Daoy (cell line): ENCODE measurements at regions not wholly inside any gene's neighbourhood (a gene's known extent, or its start where the extent isn't known, plus 50 kb on each side); places are given as distances from the start of the nearest gene placed in this dataset.

Experiments used
- DNase-seq: peaks from one replicate; pipeline ENCODE4 v3.0.0-alpha.2; 2015; ENCODE audit warnings: low read depth

DNA sequence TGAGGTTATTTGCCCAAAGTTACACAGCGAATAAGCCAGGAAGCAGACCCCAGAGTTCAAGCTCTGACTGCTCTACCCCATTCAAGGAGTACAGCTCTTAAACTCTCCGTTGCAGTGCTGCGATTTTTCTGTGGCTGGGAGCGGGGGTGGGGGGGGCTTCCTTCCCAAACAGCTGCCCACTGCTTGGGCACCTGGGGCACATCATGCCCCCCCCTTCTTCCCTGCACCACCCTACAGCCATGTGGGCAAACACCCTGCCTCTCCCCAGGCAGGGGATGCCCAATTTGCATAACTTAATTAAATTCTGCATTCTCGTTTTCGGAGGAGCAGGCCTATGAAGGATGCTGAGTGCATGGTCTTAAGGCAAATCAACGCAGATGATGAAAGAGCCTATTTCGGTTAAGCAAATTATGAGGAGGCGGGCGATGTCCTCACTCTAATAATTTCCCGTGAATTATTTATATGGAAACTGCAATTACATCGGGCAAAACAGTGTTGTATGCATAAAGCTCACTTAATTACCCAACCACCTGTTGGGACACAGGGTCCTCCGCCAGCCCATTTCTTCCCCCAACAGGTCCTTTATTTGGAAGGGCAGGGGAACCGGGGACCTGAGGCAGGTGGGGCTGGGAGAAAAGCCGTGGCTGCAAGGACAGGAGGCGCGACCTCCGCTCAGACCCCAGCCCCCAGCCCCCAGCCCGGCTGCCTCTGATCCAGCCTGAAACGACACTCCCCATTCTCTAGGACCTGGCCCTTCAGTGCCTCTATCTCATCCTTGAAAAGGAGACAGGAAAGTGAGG lies 610.5 kb downstream of the BUD13 start:
- no peak for DNase-seq

DNA sequence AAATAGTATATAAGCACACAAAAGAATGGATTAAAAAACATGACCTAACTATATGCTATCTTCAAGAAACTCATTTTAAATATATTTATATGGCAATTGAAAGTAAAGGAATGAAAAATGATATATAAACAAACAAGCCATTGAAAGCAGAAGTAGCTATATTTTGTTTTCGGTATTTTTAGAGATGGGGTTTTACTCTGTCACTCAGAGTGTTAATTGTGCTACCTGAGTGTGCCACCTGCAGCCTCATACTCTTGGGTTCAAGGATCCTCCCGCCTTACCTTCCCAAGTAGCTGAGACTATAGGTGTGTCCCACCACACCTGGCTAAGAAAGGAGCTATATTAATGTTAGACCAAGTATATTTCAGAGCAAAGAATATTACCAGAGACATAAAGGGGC lies 624.1 kb downstream of the BUD13 start:
- DNase-seq = no peak

DNA sequence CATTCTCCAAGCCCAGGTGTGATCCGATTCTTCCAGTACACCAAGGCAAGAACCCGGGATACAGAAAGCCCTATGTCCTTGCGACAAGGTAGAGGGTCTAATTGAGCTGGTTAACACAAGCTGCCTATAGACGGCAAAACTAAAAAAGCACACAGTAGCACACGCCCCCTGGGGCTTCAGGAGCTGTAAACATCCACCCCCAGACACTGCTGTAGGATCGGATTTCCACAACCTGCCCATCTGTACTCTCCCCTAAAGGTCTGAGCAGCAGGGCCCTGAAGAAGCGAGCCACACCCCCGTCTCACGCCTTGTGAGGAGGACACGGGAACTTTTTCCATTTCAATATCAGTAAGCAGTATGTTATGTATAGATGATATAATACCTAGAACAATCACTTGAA lies 624.7 kb downstream of the BUD13 start:
- no peak for DNase-seq

DNA sequence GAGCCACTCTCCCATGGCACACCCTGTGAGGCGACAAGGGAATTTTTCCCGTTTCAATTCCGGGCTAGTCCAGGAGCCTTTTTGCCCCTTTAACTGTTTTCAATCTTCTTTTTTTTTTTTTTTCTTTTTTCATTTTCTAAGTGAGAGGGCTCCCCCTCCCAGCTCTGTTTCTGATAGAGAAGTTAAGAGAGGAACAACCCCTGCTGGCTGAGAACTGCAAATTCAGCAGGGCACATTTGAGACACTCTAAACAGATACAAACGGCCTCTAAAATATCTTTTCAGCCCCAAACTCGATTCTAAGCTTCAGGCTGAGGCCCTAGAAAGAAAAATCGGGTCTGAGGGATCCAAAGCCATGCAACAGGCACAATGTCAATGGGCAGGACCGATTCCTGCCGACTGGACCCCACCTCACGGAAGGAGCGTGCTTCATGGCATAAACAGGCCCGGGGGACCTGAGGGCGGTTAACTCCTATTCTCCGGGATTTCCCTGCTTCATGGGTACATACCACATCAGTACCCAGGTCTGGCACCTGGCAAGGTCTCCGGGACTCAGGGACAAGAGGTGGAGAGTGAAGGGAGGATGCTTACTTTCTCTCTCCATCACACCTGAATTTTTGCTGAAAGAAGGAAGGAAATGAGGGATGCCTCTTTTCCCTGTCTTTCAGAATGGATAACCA lies 627.5 kb downstream of the BUD13 start:
- DNase-seq = no peak

DNA sequence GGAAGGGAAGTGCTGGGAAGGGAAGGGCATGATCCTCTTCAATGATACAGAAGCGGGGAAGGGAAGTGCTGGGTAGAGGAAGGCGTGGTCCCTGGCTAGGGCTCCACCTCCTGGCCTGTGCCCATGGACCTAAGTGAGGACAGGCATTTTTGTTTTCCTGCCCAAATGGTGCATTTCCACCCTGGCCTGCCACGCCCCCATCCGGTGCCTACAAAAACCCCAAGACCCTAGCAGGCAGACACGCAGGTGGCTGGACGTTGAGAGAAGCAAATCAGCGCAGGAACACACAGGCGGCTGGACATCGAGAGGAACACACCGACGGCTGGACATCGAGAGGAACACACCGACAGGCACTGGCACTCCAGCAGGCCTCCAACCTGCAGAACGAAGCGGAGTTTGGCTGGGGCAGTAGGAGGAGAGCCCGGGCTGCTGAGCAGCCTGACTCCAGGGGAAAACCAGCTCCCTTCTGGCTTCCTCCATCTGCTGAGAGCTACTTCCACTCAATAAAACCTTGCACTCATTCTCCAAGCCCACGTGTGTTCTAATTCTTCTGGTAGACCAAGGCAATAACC lies 628.3 kb downstream of the BUD13 start:
- DNase-seq = no peak

DNA sequence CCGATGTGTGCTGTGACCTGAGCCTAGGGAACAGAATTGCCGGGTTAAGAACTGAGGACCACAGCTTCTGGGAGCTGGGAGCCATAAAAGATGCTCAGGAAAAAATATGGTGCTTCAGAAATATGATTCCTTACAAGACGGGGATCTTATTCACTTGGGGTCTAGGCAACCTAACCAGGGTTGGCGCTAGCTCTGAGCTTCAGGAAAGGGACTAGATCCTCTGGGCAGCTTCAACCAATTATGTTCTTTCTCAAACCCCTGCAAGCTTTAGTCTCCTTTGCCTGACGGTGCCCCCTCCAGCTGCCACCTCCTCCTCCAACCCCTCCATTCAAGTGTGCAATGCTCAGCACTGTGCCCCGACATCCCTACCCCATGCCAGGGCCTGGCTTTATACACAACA lies 634.1 kb upstream of the CADM1 start:
- no peak for DNase-seq

DNA sequence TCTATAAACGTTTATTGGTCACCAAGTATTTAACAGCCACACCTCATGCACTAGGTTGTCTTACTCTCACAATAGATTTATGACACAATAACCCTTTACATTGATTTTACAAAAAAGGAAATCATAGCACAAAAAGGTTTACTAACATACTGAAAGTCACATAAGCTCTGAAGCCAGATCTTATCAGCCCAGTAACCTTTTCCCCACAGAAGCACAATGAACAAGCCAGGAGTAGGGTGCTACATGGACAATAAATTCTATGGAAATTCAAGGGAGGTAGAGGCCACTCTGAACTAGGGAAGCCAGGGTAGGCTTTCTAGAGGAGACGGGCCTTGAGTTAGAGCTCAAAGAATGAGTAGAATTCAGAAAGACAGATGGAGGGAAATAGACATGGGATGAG lies 633.5 kb upstream of the CADM1 start:
- no peak for DNase-seq

DNA sequence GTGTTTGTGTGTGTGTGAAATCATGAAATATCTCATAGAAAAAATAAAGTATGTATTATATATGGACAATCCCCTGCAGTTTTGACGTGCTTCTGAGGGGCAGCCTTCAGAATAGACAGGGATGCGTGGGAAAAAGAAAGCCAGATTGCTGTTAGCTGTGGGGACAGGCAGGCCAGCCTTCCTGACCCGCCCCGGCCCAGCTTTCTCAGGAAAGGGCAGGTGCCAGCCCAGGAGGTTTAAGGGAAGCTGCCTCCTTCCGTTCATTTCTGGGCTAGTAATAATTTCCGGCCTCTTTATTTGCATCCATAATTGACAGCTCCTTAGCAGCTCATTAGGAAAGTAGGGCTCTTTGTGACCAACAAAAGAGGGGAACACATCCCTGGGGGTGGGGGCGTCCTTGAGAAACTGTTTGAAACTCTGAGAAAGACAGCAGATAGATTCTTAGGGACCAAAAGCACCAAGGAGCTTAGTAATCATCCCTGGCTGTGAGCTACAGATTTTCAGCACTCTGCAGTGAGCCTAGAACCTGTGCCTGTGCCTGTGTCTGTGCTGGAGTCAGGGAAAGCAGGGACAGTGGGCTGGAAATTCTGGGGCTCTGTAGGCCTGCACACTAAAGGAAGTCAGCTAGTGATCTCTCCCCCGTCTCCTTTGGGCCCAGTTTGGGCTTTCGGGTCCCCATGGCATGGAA lies 632.9 kb upstream of the CADM1 start:
- no peak for DNase-seq

DNA sequence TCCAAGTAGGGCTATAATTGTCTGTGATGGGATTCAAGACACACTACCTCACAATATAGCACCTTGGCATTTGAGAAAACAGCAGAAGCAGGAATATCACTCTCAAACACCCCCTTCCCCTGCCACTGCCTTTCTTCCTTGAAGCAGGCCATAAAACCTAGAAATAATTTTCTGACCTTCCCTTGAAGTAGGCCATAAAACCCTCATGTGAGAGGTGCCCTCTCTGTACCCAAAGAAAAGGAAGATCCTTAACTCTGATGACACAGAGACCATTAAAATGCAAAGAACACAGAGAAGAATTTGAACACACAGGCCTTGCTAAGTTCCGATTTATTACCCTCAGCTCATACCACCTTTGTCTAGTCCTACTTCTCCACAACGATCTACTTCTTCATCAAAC lies 631.7 kb upstream of the CADM1 start:
- no peak for DNase-seq

DNA sequence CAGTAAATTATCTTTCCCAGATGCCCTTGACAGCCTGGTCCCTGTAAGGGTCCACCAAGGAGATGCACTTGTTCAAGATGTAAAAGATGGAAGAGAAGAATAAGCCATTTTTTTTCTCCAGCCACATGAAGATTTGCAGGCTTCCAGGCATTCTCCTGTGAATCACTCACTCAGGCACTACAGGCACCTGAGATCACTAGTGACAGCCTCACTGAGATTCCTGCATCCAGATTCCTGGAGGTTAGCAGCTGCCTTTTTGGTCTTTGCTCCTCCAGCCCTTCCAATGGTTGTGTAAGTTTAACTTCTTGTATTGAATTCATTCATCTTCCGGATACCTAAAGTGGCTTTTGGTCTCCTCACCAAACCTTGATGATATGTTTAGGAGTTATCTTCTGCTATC lies 630.2 kb upstream of the CADM1 start:
- DNase-seq = no peak

DNA sequence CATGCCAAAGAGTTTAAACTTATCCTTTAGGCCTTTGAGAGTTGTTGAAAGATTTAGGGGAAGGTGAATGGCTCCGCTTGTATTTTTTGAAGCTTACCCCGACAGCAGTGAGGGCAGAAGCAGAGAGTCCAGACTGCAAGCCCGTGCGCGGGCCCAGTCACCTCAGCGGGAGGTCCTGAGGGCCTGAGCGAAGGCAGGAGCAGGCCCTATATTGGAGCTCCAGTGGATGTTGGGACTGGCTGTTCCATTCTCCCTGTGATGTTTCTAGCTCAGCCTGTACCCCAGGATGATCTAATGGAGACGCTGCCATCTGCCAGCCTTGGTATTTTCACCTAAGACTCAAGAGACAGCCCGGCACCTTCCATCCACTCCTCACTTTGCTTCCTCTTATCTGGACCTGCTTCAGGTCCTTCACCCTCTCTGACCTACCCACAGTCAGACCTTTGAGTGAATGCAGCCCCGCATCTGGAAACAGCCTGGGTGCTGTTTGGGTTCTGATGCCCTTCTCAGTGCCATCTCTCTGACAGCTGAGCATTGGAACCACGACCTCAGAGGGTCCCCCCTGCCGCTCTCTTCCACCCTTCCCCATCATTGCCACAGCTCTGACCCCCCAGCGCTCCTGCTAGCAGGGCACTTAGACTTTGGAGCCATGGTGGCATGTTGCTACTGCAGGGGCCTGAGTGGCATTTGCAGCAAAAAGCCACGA lies 628.2 kb upstream of the CADM1 start:
- no peak for DNase-seq

DNA sequence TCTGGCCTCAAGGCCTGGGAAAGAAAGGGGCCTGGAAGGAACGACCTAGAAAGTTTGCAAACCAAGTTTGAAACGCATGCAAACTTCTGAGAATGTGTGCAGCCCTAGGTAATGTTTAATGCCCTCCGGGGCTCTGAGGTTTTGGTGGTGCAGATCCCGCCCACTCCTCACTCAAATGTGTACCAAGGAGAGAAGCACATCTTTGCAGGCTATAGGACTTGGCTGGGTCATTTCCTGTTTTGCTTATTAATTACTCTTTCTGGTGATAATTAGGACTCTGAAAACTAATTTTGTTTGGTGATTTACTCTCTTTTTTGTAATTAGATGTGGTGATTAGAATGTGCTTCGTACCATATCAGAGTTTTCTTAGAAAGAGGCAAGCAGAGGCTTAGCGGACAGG lies 625.9 kb upstream of the CADM1 start:
- no peak for DNase-seq

DNA sequence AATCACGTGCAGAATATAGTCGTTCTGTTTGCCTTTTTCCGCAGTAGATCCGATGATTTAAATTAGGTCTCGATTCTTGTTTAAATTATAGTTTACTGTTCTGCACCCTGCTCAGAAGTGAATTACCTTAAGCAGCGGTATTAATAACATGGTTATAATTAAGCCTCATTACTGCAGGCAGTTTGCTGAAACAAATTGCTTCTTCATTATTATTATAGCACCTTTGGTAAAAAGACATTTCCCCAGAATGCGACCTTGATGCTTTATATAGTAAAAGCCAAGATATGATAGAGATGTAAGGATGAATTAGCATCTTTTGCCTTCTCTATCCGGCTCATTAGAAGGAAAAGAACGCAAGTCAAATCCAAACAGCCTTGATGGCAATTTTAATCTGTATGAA lies 625.2 kb upstream of the CADM1 start:
- no peak for DNase-seq

DNA sequence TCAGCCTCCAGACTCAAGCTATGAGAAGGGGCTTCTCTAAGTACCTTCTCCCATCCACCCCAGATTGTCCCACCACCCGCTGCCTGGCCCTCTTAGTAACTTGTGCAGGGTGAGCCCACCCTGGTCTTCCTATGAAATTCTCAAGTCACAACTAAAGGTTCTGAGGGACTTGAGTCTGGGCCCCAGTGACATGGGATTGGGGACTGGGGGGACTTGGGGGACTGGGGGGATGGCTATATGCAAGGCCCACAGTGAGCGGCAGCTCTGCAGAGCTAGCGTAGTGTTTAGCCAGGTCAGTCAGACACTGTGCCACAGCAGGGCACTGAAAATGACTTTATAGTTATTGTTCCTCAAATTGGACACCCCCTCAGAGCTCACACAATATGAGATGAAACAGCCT lies 622.3 kb upstream of the CADM1 start:
- DNase-seq = no peak

DNA sequence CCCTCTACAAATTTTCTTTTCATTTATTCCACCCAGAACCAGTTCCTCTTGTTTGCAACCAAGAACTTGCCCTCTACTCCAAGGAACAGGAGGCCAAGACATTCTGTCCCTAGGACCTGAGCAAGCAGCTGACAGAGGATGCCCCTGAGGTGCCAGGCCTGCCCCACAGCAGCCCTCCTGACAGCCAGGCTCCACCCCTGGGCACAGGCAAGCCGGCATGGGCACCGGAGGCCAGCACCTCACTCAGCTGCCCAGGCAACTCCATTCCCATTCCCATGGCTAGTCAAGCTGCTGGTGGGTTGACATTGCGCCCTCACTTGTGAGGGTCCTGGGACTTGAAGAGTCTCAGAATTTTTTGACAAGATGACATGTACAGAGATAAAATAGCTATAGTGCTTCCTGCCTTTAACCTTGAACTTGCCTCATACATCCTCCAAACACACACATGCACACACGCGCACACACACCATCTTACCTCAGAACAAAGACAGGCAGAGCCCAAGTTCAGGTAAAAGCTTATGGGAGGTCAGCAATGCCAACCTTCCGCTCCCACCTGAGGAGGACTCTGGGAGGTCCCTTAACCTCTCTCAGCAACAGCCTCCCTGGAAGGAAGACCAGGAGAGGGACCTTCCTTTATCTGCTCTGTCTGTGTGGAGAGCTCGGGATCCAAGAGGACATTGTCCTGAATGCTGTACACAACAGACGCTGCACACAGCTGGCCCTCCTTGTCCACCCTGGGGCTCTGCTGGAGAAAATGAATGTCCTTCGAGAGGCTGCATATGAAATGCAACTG lies 620.9 kb upstream of the CADM1 start:
- no peak for DNase-seq

DNA sequence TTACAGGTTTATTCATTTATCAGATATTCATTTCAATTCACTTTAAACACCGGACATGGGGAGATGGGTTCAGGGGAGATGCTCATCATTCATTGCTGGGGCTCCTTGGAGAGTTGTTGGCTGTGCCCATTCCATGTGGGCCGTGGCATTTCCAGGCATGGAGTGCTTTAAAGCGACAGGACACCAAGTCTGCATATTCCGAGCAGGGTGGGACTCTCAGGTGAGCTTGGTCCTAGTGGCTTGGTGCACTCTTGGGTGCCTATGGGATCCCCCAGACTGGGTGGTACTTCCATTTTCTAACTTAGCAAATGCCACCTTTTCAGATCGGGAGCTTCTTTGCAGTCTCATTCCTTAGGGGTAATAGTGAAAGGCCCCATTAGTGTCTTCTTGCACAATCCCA lies 619.5 kb upstream of the CADM1 start:
- DNase-seq = no peak

DNA sequence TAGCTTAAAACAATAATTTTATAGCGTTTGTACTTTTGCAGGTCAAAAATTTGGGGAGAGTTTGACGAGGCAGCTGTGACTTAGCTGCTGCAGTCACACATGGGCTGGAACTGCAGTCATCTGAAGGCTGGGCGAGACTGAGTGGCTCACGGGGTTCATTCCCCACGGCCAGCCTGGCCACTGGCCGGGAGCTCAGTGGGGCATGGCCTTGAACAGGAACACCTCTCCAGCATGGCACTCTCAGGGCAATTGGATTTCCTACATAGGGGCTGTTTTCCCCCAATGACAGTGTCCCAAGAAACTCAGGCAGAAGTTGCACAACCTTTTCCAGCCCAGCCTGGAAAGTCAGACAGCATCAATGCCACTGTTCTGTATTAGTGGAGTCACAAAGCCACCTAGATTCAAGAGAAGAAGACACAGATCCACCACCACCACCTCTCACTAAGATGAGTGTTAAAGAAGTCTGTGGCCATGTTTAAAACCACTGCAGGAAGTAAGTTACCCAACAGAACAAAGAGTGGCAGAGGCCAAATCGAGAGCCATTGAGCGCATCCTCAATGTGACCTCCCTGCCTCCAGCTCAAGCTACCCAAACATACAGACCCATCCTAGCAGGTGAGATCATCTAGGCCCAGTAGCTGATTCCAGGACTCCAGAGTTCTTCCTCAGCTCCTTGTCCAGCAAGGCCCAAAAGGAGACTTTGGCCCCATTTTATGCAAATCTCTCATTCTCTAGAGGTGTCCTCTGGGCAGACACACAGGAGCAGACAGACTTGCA lies 618.7 kb upstream of the CADM1 start:
- no peak for DNase-seq

DNA sequence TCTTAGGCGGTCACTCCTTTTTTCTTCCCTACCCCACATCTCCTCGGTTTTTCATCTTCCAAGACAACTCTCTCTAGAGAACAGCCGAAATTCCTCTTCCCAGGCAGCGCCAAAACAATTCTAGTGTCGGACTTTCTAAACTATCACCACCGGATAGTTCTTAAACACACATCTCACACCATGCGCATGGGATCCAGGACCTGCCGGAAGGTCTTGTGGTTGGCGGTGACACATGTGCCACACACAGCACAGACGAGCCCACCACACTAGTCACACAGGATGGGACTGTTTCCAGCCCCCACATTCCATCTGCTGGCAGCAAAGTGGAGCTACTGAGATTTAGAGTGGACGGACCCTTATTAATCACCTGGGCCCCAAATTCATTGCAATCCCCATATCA lies 614.9 kb upstream of the CADM1 start:
- no peak for DNase-seq

DNA sequence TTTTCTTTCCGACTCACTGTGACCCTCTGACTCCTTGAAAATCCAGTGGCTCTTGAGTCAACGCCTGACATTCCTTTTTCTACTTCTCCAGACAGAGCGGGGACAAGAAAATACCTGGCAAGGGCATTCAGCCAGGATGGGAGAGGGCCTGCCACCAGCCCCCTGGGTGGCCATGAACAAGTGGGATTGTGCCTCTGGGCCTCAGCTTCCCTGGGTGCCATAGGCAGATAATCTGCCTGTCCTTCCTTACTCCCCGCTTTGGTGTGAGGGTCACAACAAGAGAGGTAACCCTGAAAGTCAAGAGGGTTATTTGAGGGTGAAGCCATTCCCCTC lies 613.9 kb upstream of the CADM1 start:
- no peak for DNase-seq

DNA sequence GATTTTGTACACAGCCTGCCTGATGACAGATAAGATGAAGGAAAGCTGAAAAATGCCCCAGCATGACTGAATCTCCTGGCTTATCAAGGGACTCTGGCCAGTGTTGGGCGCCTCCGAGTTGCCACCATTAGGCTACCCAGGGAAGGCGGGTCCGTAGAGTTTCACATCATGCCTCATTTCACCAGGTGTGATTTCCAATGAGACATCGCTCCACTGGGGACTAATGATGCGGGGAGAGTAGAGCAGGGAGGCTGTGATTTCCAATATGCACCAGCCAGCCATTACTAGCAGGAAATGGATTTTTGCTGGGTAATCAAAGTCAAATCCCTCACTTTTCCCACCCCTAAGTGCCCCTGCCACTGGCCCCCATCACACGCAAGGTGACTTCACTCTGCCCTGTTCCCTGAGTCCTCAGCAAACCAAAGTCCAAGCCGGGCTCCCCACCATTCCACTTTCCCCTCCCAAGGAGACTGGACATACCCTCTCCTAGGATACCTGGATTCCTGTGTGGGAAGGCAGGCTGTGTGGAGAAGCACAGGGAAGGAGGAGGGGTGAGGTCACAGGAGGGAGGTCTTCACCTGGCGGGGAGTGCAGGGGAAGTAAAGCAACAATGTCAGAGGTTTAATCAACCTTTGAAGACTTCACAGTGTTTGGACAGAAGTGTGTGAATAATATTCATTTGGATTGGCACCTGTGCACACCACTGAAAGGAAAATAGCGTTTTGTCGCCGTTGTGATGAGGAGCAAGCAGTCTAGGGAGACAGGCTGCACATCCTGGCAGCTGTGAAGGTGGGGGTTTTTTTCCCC lies 613.3 kb upstream of the CADM1 start:
- DNase-seq = no peak
